ENCODE measurements at regions not wholly inside any gene's neighbourhood (a gene's known extent, or its start where the extent isn't known, plus 50 kb on each side); places are given as distances from the start of the nearest gene placed in this dataset.
A peak's percentile ranks its signal among the peaks of the same experiment; 100 is the strongest.
"Not testable (repeated sequence)": the region's sequence is repeated elsewhere in the genome, so short reads cannot be mapped to it uniquely, and the experiment has no call there.

DNA sequence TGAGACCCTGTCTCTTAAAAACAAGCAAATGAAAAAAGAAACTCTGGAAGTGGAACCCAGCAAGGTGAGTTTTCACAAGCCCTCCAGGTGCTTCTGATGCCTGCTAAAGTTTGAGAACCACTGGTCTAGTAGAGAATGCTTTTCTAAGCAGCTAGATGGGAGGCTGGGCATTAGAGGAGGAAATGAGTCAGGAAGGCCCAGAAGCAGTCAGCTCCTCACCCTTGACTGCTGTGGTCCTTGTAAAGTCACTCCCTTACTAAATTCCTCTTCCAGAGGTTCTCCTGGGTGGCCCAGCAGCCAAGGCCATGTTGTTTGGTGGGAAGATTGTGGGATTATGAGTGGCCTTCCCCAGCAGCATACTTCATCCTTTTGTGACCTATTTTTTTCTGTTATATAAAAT, 52.0 kb upstream of the FYN start:
- DNase-seq, result peak; percentile 82

DNA sequence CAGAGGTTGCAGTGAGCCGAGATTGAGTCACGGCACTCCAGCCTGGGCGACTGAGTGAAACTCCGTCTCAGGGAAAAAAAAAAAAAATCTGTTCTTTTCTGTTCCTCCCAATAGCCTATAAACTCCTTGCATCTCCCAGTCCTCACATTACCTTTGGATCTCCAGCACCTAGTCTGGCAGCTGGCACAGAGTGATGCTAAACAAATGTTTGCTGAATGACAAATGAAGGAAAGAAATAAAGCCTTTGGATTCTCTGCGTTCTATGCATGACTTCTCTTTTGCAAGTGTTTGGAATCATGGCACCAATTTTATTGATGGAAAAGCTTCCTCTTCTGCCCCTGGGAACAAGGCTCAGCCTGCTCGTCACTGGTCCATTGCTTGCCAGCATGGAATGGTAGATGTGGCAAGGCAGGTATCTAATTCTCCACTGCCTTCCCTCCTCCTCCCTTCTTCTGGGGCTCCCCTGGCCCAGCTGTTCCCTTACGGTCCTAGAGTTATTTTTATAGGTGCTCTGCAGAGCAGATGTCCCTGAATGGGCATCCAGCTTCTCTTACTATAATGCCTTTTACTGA, 53.6 kb upstream of the FYN start:
- DNase-seq, result no peak

DNA sequence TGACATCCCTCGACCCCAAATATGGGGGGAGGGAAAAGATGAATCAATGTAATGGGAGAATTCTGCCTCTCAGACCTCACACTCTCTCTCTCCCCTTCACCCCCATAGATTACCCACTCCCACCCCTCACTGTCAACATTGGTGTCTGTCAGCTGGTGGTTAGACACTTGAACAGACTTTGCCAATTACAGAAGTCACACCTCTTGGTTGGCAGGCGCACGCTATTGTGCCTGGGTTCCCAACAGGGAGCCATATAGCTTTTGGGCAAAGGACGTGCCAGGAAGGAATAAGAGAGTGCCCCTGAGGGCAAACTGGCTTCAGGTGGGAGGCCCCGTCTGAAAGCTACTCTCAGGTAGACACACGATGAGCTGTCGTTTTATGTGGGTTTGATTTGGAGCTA, 54.1 kb upstream of the FYN start:
- DNase-seq, result no peak

DNA sequence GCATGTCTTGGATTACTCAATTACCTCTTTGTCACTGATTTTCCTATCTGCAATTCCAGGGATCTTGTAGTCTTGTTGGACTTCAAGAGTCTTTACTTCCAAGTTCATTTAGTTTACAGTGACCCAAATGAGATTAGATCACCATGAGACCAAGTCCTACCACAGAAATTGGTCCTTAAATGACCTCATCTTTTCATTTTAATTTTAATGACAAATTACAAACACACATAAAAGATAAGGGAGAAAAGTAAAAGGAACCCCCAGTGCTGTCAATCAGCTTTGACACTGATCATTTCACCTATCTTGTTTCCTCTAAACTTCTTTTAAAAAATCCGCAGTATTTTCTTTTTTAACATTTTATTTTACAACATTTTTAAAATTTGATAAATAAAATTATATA, 54.9 kb upstream of the FYN start:
- no peak for DNase-seq

DNA sequence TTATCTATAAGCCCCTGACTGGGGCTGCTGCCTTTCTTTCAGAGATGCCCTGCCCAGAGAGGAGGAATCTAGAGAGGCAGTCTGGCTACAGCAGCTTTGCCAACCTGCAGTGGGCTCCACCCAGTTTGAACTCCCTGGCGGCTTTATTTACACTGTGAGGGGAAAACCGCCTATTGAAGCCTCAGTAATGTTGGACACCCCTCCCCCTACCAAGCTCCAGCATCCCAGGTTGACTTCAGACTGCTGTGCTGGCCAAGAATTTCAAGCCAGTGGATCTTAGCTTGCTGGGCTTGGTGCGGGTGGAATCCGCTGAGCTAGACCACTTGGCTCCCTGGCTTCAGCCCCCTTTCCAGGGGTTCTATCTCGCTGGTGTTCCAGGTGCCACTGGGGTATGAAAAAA, 61.4 kb upstream of the FYN start:
- DNase-seq, result not testable (repeated sequence)

DNA sequence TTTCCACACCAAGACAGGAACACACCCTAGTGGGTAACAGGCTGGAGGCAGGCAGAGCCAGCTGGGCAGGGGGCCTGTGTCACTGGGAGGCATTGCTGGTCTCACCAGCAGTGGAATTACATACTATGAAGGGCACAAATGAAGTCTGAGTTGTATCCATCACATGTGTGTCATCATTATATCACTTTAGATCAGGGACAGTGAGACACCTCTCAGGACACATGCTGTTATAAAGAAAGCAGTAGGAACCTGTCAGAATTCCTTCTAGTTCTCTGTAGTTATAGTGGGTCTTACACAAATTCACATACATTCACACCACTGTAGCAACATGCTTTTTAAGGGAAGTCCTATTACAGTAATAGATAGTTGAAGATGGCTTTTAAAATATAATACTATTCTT, 63.5 kb upstream of the FYN start:
- DNase-seq, result no peak

DNA sequence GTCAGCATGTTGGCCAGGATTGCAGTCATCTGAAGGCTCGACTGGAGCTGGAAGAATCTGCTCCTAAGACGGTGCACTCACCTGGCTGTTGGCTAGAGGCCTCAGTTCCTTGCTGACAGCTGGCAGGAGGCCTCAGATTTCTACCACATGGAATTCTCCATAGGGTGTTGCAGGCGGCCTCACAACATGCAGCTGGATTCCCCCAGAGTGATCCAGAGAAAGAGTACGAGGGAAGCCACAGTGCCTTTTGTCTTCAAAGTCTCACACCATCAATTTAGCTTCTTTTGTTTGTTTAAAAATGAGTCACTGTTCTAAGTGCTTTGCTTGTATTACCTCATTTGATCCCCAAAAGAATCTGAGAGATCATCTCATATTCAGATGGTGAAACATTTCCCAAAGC, 65.5 kb upstream of the FYN start:
- peak; percentile 77 for DNase-seq

DNA sequence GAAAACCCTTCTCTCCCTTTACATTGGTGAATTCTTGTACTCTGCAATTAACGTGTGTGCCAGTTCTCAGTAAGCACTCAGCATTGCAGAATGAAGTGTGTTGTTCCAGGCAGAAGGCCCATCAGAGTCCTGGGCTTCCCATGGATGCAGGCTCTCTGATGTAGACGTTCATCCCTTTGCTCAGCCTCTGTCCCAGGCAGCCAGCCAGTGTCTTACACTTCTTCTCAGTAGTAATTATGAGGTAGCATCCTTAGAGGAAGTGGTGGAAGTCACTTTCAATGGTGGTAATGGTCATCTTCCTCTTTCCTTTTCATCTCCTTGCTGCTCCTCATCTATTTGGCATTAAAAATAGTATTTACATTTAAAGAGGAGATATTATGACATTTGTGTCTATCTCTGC, 66.7 kb upstream of the FYN start:
- DNase-seq, result no peak

DNA sequence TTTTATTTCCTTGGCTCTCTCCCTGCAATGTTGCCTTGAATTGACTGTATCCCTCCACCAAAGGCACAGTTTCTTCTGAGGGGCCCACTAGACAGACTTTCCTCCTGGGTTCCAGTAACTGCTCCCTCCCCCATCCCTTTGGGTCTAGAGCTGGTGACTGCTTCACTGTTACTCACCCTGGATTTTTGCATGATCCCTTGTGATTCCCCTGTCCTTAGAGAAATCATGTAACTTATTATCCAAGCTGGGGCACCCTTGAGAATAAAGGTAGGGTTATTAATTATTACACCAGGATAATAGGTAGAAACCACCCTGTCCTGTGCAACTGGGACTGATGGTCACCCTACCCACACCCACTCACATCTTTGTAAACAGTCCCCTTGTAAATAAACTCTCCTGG, 67.5 kb upstream of the FYN start:
- DNase-seq, result no peak

DNA sequence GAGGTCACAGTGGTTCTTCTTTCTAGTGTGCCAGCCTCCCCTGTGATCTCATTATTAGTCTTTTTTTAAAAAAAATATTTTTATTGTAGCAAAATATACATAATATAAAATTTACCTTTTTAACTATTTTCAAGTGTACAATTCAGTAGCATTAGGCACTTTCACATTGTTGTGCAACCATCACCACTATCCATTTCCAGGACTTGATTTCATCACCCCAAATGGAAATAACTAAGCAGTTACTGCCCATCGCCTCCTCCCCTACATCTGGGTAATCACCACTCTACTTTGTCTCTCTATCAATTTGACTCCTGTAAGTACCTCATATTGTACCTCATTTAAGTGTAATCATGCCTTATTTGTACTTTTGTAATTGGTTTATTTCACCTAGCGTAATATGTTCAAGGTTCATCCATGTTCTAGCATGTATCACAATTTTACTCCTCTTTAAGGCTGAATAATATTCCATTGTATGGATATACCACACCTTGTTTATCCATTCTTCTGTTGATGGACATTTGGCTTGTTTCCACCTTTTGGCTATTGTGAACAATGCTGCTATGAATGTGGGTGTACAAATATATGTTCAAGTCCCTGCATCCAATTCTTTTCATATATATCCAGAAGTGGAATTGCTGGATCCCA, 68.6 kb upstream of the FYN start:
- no peak for DNase-seq

DNA sequence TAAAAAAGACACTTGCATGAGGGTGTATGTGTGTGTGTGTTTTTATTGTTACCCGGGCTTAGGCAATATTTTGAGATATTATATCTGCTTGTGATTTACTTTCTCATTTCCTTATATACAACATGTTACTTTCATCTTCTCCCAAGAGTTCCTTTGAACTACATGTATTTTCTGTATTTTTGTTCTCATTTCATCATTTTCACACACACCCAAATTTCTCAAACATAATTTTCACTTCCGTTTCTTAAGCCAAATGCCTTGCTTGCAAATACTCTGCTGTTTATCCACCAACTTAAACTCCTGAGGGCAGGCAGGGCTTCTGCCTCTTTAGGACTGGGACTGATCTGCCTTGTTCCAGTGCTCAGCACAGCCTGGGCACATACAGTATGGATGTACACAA, 69.3 kb upstream of the FYN start:
- DNase-seq, result no peak

DNA sequence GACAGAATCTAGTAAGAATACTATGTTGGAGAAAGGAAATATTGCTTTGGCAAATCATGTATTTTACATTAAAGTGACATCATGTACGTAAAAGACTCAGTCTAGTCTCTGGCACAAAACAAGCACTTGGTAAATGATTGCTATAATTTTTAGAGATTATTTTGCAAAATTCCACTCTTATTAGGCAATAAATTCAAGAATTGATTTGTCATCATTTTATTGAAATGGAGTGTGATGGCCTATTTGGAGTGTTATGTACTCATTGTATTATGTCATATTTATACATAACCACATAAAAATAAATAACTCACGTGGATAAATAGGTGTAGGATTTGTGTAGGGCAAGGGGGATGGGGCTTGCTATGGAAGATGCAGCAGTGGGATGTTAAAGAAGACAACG, 70.0 kb upstream of the FYN start:
- no peak for DNase-seq

DNA sequence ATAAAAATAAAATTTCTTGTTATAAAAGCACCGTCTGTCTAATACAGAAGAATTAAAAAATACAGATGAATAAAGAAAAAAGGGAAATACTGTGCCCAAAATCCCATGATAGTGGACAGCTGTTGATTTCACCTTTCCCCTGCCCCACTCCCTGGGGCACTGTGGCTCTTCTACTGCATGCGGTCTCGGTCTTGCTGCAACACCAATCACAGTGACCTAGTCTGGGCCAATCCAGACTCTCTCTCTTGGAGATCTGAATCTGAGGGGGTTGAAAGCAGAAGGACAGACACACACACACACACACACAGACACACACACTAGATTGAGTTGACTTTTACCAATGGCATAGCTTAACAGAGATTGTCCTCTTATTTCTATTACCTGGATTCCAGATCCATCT, 70.5 kb upstream of the FYN start:
- DNase-seq, result no peak

DNA sequence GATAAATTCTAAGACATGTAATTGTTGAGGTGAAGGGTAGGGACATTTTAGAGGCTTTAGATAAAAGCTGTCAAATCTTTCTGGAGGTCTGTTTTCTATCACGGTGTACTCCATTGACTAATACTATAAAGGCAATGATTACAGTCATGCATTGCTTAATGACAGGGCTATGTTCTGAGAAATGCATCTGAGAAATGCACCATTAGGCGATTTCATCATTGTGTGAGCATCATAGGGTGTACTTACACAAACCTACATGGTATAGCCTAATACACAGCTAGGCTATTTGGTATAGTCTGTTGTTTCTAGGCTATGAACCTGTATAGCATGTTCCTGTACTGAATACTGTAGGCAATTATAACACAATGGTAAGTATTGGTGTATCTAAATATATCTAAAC, 71.3 kb upstream of the FYN start:
- DNase-seq, result no peak

DNA sequence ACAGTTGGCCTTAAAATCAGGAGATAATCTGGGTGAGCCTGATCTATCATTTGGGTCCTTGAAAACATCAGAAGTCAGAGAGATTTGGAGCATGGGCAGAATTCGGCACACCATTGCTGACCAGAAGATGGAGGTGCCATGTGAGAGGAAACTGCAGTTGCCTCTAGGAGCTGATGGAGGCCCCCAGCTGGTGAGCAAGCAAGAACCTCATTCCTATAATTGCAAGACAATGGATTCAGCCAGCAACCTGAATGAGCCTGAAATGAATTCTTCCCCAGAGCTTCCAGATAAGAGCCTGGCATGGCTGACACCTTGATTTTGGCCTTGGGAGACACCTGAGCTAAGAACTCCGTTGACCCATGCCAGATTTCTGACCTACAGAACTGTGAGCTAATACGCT, 76.3 kb upstream of the FYN start:
- no peak for DNase-seq

DNA sequence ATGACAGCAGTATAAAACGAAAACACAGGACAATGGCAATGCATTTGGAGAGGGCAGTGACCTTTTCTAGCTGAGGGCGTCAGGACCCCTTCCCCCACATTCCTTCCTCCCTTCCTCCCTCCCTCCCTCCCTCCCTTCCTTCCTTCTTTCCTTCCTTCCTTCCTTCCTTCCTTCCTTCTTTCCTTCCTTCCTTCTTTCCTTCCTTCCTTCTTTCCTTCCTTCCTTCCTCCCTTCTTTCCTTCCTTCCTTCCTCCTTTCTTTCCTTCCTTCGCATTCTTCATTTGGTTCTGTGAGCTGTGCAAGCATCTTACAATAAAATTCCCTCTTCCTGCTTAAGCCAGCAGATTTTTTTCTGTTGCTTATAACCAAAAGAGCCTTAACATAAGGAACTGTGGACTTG, 76.7 kb upstream of the FYN start:
- not testable (repeated sequence) for DNase-seq

DNA sequence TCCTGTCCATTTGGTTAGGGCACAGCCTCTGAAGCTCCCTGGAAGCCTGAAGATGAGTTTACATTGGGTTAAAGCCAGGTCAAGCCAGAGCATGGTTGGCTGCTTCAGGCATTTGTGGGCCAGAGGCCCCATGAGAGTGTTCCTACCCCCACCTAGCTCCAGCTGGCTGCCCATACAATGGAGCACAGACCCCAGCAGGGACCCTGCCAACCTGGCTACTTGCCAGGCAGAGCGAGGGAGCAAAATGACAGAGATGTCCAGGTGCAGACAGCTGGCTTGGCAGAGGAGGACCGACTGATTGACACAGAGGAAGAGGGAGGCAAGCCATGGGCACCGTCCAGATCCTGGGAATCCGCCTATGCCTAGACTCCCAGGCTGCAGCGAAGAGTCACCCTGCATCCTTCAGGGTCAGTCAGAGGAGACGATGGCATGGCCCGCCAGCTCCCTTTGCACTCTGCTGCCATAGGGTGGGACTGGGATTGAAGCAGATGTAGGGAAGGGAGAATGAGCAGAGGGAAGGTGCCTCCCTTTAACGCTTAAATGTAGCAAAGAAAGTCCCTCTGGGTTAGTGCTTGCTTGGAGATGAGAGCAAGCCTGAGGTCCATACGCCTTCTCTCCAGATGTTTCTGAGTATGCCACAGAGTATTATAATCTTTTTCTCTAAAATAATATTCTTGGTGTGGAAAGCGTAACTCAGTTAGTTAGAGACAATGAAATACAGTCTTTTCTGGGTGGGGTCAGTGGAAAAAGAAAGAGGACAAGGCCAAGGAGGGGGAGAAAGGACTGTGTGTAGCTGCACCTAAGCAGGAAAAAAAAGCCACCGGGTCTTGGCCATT, 77.6 kb upstream of the FYN start:
- peak; percentile 40 for DNase-seq

DNA sequence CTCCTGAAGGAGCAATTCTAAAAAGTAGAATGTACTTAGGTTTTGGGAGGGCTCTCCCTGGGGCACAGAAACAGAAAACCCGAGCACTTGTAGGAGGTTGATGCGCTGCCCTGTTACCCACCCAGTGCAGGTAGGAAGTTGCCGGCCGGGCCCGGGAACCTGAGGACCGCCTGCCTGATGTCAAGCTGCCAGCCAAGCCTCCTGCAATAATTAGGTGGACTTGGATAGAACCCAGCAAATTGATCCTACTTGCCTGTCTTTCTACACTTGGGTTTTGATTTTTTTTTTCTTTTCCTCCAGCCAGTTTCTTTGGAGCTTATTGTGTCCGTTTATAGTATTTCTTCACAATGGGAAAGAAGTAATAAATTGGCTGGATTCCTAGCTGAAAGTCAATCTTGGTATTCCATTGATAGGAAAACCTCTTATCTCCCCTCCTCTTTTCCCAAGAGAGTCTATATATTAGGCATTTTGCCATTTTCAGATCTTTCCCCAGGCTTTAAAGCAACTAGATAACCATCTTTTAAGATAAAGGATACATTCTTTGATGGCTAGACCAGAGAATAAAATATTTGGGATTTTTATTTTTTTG, 78.3 kb upstream of the FYN start:
- peak; percentile 55 for DNase-seq

DNA sequence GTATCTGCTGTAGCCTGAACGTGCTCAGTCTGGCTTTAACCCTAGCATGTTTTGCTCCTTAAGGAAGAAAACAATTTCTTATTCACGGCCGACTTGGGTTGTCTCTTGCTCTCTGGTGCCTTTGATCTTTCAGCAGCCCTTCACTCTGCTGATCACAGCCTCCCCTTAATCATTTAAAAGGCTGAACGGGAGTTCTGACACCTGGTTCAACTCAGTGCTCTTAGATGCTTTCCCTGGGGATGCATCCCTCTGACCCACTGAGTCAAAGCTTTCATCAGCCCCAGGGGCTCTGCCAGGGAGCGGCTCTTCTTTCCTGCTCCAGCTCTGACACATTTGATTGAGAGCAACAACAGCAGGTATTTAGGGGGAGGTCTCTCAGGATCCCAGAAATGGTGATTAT, 79.0 kb upstream of the FYN start:
- DNase-seq, result peak; percentile 71

DNA sequence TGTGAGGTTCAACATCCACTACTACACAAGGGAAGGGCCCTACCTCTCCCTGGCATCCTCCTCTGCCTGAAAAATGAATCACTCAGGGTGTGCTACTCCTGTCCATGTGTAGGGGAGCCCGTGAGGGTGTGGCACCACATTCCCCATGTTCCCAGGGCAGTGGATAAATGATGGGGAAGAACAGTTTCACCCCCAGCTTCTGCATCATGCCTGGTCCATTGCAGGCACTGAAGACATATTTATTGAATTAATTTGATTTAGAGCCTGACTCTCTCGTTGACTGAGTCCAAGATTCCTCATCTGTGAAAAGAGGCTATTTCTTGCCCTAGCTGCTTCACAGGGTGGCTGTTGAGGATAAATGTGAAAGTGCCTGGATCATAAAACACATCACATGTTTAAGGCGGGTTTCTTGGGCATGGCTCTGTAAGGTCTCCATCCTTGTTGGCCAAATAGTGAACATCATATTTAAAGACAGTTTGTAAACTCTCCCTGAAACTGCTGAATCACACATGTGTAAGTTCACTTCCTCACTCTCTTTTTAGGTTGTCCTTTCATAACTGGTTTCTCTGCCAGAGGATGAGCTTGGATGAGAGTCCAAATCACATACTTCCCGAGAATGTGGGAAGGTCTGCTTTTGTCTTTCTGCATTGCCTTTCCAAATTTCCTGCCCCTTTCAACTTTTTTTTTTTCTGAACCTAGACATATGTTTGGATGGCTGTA, 79.7 kb upstream of the FYN start:
- DNase-seq, result peak; percentile 76

DNA sequence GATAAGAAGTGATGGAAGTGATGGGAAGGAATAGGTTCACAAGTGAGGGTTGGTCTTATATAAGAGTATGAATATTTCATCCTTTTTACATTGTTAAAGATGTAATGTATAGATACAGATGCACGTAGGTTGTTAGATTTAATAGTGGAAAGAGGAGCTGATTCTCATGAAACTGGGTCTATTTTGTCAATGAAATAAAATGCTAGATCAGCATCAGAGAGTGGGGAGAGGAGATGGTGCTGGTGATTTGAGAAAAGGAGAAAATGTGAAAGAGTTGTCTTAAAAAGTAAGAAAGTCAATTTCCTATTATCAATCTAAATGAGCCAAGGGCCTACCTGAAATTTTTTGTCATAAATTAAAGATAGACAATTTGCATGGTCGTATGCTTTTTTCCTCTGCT, 82.8 kb upstream of the FYN start:
- DNase-seq, result no peak

DNA sequence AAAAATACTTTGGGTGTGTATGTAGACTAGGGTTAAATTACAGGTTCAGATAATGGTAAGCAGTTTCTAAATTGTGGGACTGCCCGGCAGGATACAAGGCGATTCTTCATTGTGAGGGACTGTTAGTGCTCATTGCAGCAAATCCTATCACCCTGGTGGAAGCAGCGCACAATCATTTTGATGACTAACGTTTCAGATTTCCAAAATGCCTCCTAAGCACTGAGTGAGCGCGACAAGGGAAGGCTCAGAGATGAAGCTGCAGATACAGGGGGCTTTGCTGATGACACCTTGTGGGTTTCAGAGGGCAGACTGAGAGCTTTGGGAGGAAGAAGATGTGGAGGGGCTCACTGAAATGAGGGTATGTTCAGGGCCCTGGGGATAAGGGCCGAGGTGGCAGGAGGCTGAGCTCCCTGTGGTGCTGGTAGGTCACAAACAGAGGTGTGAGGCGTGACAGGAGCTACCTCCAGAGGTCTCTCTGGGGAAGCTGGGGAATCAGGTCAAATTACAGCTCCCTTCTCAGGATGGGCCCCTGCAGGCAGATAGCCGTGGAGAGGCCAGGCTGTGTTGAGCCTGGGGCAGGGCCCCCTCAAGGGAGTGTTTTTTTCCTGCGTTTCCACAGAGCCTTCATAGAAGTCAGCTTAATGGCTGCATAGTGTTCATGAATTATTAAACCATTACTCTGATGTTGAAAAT, 84.5 kb upstream of the FYN start:
- DNase-seq, result peak; percentile 34

DNA sequence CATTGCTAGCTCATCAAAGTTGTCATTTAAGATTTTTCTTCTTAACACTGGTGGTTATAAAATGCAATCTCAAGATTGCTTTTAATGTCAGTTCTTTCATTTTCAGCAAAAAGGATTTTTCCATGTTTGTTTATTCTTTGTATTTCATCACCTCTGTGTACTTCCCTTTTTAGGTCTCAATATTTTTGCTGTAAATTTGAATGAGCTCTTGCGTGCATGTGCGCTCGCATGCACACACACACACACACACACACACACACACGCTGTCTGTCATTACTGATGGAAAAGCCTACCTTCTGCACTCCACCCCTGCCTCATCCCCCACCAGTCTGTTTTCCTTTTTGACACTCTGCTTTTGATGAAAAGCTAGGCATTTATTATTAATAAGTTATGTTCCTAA, 85.3 kb upstream of the FYN start:
- DNase-seq, result no peak

All from fibroblast of upper back skin (primary cell).